ENCODE measurements at regions not wholly inside any gene's neighbourhood (a gene's known extent, or its start where the extent isn't known, plus 50 kb on each side); places are given as distances from the start of the nearest gene placed in this dataset.

DNA sequence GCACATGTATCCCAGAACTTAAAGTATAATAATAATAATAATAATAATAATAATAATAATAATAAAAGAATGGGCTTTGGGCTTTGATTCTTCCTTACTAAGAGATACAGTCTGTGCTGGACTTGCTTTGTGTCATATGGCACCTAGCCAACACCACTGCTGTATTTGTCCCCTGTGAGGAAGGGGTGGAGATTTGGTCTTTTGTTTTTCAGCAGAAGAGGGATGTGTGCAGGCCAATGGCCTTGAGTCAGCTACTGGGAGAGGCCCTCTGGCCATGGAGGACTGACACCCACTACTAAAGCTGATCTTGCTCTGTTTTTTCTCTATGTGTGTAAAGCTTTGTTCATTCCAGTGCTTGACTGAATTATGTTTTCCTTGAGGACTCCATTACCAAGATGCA, 573.0 kb upstream of the PCDH15 start:
- TF ChIP-seq, protein P1, sequence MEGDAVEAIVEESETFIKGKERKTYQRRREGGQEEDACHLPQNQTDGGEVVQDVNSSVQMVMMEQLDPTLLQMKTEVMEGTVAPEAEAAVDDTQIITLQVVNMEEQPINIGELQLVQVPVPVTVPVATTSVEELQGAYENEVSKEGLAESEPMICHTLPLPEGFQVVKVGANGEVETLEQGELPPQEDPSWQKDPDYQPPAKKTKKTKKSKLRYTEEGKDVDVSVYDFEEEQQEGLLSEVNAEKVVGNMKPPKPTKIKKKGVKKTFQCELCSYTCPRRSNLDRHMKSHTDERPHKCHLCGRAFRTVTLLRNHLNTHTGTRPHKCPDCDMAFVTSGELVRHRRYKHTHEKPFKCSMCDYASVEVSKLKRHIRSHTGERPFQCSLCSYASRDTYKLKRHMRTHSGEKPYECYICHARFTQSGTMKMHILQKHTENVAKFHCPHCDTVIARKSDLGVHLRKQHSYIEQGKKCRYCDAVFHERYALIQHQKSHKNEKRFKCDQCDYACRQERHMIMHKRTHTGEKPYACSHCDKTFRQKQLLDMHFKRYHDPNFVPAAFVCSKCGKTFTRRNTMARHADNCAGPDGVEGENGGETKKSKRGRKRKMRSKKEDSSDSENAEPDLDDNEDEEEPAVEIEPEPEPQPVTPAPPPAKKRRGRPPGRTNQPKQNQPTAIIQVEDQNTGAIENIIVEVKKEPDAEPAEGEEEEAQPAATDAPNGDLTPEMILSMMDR (conservative IDR thresholded peaks at IDR 0.05), result no peak
- TF ChIP-seq EZH2 (IDR thresholded peaks at IDR 0.05; ENCODE audit: low read depth), result no peak
